Stomach (tissue), 8 donors: ENCODE measurements at regions not wholly inside any gene's neighbourhood (a gene's known extent, or its start where the extent isn't known, plus 50 kb on each side); places are given as distances from the start of the nearest gene placed in this dataset.

Source experiments
- DNase-seq, 2 donors: peaks; one replicate each; pipeline versions ENCODE4 v3.0.0 to v3.0.0-alpha.2; 2013 to 2019
- H3K27ac ChIP-seq, 5 donors: fragments of 200-600 bp in 4 of 5; sonication (generic) in 4 of 5; one replicate each; pipeline ENCODE4 v1.5.1; 2013 to 2019; ENCODE audit warnings: mild to moderate bottlenecking in 1 of 5, moderate library complexity in 1 of 5
- H3K27me3 ChIP-seq, 3 donors: fragments of 200-600 bp; sonication (generic); one replicate each; pipeline ENCODE4 v1.5.1; 2017 to 2019; ENCODE audit warnings: mixed run types in 1 of 3
- H3K36me3 ChIP-seq, 4 donors: fragments of 200-600 bp; sonication (generic); 1 replicate in 3 of 4; 2 replicates in 1 of 4; pipeline ENCODE4 v1.5.1; 2016 to 2019
- H3K4me1 ChIP-seq, 4 donors: fragments of 200-600 bp; sonication (generic); one replicate each; pipeline ENCODE4 v1.5.1; 2016 to 2019
- H3K4me3 ChIP-seq, 4 donors: fragments of 200-600 bp; sonication (generic) in 3 of 4; one replicate each; pipeline ENCODE4 v1.5.1; 2016 to 2019; ENCODE audit warnings: mild to moderate bottlenecking in 1 of 4
- H3K9me3 ChIP-seq, 4 donors: fragments of 200-600 bp; sonication (generic); one replicate each; pipeline ENCODE4 v1.5.1; 2016 to 2019
- CTCF ChIP-seq, 7 experiments: fragments of 450-650 bp in 4 of 7; fragments of 200-600 bp in 3 of 7; sonication (generic) in 3 of 7; IDR thresholded peaks; one replicate each; pipeline ENCODE4 v1.5.1; 2016 to 2019; ENCODE audit warnings: antibody characterized with exemption in 7 of 7, control low read depth in 2 of 7, mild to moderate bottlenecking in 1 of 7
- EP300 ChIP-seq: sonication (generic); formaldehyde crosslinking; IDR thresholded peaks from one replicate; pipeline ENCODE4 v1.6.1; 2017; ENCODE audit warnings: antibody characterized with exemption
- POLR2A ChIP-seq, 4 donors: fragments of 450-650 bp; IDR thresholded peaks; one replicate each; pipeline ENCODE4 v1.6.1; 2016; ENCODE audit warnings: antibody characterized with exemption in 4 of 4, control low read depth in 2 of 4, mild to moderate bottlenecking in 1 of 4, moderate library complexity in 1 of 4
- POLR2AphosphoS5 ChIP-seq, 3 donors: sonication (generic); formaldehyde crosslinking; IDR thresholded peaks; one replicate each; pipeline ENCODE4 v1.6.1; 2016; ENCODE audit warnings: antibody characterized with exemption in 3 of 3
- WGBS, 5 donors: extraction: QIAGEN DNeasy Blood & Tissue Kit in 3 of 5; methylation state at CpG; one replicate each; pipeline versions ENCODE4 v1.1.5 to v1.1.7; 2013 to 2018; 5-methylcytosine and 5-hydroxymethylcytosine counted together
- intact Hi-C: fragments of 100-400 bp; cut with DNase I; formaldehyde crosslinking; loops from one replicate; pipeline ENCODE4 v1.15.1; 2023; ENCODE audit warnings: low total_unique reads
- donor health status: healthy with polysubstance abuse.
- donor health status: Bipolar disorder and iron deficiency.
- donor health status: healthy.

- Histone ChIP-seq H3K4me3 (no peak overlapping the region), H3K27me3 (no peaks in the 10 kb centered on the region), H3K9me3 (peaks cover 0 to 3% (median 0%) of the 10 kb centered on the region in 4 donors), H3K27ac (no peak overlapping the region), H3K36me3 (no peaks in the 10 kb centered on the region), H3K4me1 (no peaks in the 10 kb centered on the region)
- WGBS, 5 donors: 47 to 82% (median 67%) methylated on average over 1 of the region's 1 CpG
- intact Hi-C loops: no loop called here
- no peak for DNase-seq
- TF ChIP-seq POLR2A (IDR thresholded peaks at IDR 0.05): no peak
- TF ChIP-seq CTCF (IDR thresholded peaks at IDR 0.05): no peak
- no peak for TF ChIP-seq POLR2AphosphoS5 (IDR thresholded peaks at IDR 0.05)
- TF ChIP-seq EP300: no peak
These were observed 193.3 kb upstream of the TTC14 start for GRCh38 chr3:180408654-180409053.

GRCh38 chr3:180409170-180409569 is 192.8 kb upstream of the TTC14 start:
- H3K9me3 ChIP-seq: peaks cover 0 to 3% (median 0%) of the 10 kb centered on the region in 4 donors
- DNase-seq: no peak
- no peaks in the 10 kb centered on the region for H3K27me3 ChIP-seq
- no peaks in the 10 kb centered on the region for H3K4me1 ChIP-seq
- H3K4me3 ChIP-seq: no peak overlapping the region
- no peaks in the 10 kb centered on the region for H3K36me3 ChIP-seq
- H3K27ac ChIP-seq: no peak overlapping the region
- no peak for TF ChIP-seq EP300
- TF ChIP-seq POLR2A (IDR thresholded peaks at IDR 0.05): no peak
- intact Hi-C loops: no loop called here

GRCh38 chr3:180409883-180410282 is 192.1 kb upstream of the TTC14 start:
- TF ChIP-seq POLR2AphosphoS5 (IDR thresholded peaks at IDR 0.05) (no peak), EP300 (no peak), CTCF (IDR thresholded peaks at IDR 0.05) (no peak), POLR2A (IDR thresholded peaks at IDR 0.05) (no peak)
- Histone ChIP-seq H3K9me3 (peaks cover 0 to 3% (median 0%) of the 10 kb centered on the region in 4 donors), H3K27ac (no peak overlapping the region), H3K36me3 (no peaks in the 10 kb centered on the region), H3K27me3 (no peaks in the 10 kb centered on the region), H3K4me3 (no peak overlapping the region), H3K4me1 (no peaks in the 10 kb centered on the region)
- DNase-seq: no peak
- intact Hi-C loops: no loop called here
- 59 to 77% (median 71%) methylated on average over 2 of the region's 2 CpGs for WGBS, 5 donors

- Histone ChIP-seq H3K27ac (no peak overlapping the region), H3K4me3 (no peak overlapping the region), H3K4me1 (no peaks in the 10 kb centered on the region), H3K27me3 (no peaks in the 10 kb centered on the region), H3K36me3 (no peaks in the 10 kb centered on the region), H3K9me3 (peaks cover 0 to 3% (median 0%) of the 10 kb centered on the region in 4 donors)
- intact Hi-C loops: no loop called here
- DNase-seq: no peak
- TF ChIP-seq EP300 (no peak), POLR2AphosphoS5 (IDR thresholded peaks at IDR 0.05) (no peak), CTCF (IDR thresholded peaks at IDR 0.05) (no peak), POLR2A (IDR thresholded peaks at IDR 0.05) (no peak)
These were observed 187.8 kb upstream of the TTC14 start for GRCh38 chr3:180414157-180414556.

- Histone ChIP-seq H3K9me3 (peaks cover 0 to 3% (median 0%) of the 10 kb centered on the region in 4 donors), H3K27ac (no peak overlapping the region), H3K4me3 (no peak overlapping the region), H3K27me3 (no peaks in the 10 kb centered on the region), H3K4me1 (no peaks in the 10 kb centered on the region), H3K36me3 (no peaks in the 10 kb centered on the region)
- DNase-seq: peak in 1 of 2 donors; percentile 10
- TF ChIP-seq POLR2AphosphoS5 (IDR thresholded peaks at IDR 0.05) (no peak), CTCF (IDR thresholded peaks at IDR 0.05) (no peak), EP300 (no peak), POLR2A (IDR thresholded peaks at IDR 0.05) (no peak)
- 53 to 63% (median 59%) methylated on average over 2 of the region's 2 CpGs for WGBS, 5 donors
- intact Hi-C loops: no loop called here
These were observed 185.8 kb upstream of the TTC14 start for GRCh38 chr3:180416111-180416594.
